Spleen (tissue), 11 donors: ENCODE measurements at regions not wholly inside any gene's neighbourhood (a gene's known extent, or its start where the extent isn't known, plus 50 kb on each side); places are given as distances from the start of the nearest gene placed in this dataset.

Experiments
- DNase-seq: peaks from one replicate; pipeline ENCODE4 v3.0.0-alpha.2; 2020
- H3K27ac ChIP-seq, 8 donors: fragments of 200-600 bp; sonication (generic) in 7 of 8; 1 replicate in 4 of 8; 2 replicates in 4 of 8; pipeline versions ENCODE4 v1.5.0 to v1.8.0; 2016 to 2021; ENCODE audit warnings: inconsistent platforms in 4 of 8, mild to moderate bottlenecking in 4 of 8, moderate library complexity in 1 of 8
- H3K27me3 ChIP-seq, 7 donors: fragments of 200-600 bp; sonication (generic) in 6 of 7; replicated peaks in 1 of 7; 1 replicate in 4 of 7; 2 replicates in 3 of 7; pipeline versions ENCODE4 v1.5.0 to v1.8.0; 2016 to 2021; ENCODE audit warnings: inconsistent platforms in 3 of 7, mild to moderate bottlenecking in 1 of 7
- H3K36me3 ChIP-seq, 6 donors: fragments of 200-600 bp; sonication (generic) in 5 of 6; 1 replicate in 4 of 6; 2 replicates in 2 of 6; pipeline versions ENCODE4 v1.5.0 to v1.8.0; 2016 to 2021; ENCODE audit warnings: inconsistent platforms in 2 of 6
- H3K4me1 ChIP-seq, 6 donors: fragments of 200-600 bp; sonication (generic) in 5 of 6; 1 replicate in 3 of 6; 2 replicates in 3 of 6; pipeline versions ENCODE4 v1.5.0 to v1.8.0; 2016 to 2021; ENCODE audit warnings: inconsistent platforms in 3 of 6
- H3K4me3 ChIP-seq, 8 donors: fragments of 200-600 bp; sonication (generic) in 7 of 8; 1 replicate in 4 of 8; 2 replicates in 4 of 8; pipeline versions ENCODE4 v1.5.0 to v1.8.0; 2016 to 2021; ENCODE audit warnings: inconsistent platforms in 4 of 8, mild to moderate bottlenecking in 4 of 8, moderate library complexity in 2 of 8
- H3K9me3 ChIP-seq, 8 donors: fragments of 200-600 bp; sonication (generic) in 7 of 8; 1 replicate in 4 of 8; 2 replicates in 4 of 8; pipeline versions ENCODE4 v1.5.0 to v1.8.0; 2016 to 2021; ENCODE audit warnings: inconsistent platforms in 4 of 8
- CTCF ChIP-seq, 11 experiments: fragments of 200-600 bp in 7 of 11; fragments of 450-650 bp in 4 of 11; sonication (generic) in 4 of 11; IDR thresholded peaks in 8 of 11; conservative IDR thresholded peaks in 3 of 11; 1 replicate in 7 of 11; 2 replicates in 4 of 11; pipeline versions ENCODE4 v1.4.0 to v1.8.0; 2016 to 2021; ENCODE audit warnings: antibody characterized with exemption in 11 of 11, inconsistent platforms in 4 of 11, mild to moderate bottlenecking in 1 of 11
- POLR2A ChIP-seq, 3 donors: fragments of 450-650 bp; IDR thresholded peaks; one replicate each; pipeline ENCODE4 v1.5.1; 2017; ENCODE audit warnings: antibody characterized with exemption in 3 of 3, mild to moderate bottlenecking in 1 of 3
- POLR2AphosphoS5 ChIP-seq, 3 donors: sonication (generic); formaldehyde crosslinking; IDR thresholded peaks; one replicate each; pipeline ENCODE4 v1.5.1; 2017; ENCODE audit warnings: antibody characterized with exemption in 3 of 3
- WGBS, 5 donors: extraction: QIAGEN DNeasy Blood & Tissue Kit in 3 of 5; methylation state at CpG; one replicate each; pipeline versions ENCODE4 v1.1.5 to v1.1.7; 2013 to 2018; 5-methylcytosine and 5-hydroxymethylcytosine counted together
- intact Hi-C: fragments of 100-400 bp; cut with DNase I; formaldehyde crosslinking; loops from one replicate; pipeline ENCODE4 v1.15.0; 2023; ENCODE audit warnings: low total_unique reads
- donor health status: healthy with polysubstance abuse.
- donor health status: DM: no; HTN: no; CAD: no; lungs with moderate emphysema.
- donor health status: DM: no; HTN: no; CAD: no.
- donor health status: Bipolar disorder and iron deficiency.
- donor health status: healthy.
- donor health status: DM: no; HTN: no; CAD: no.
- donor health status: DM: yes; HTN: yes; CAD: no.

- TF ChIP-seq CTCF (IDR thresholded peaks at IDR 0.05 in 8 of 11, conservative IDR thresholded peaks at IDR 0.05 in 3 of 11): no peak
- TF ChIP-seq POLR2A (IDR thresholded peaks at IDR 0.05): no peak
- no peak for TF ChIP-seq POLR2AphosphoS5 (IDR thresholded peaks at IDR 0.05)
- DNase-seq: no peak
- WGBS, 5 donors: 95 to 98% (median 96%) methylated on average over 4 of the region's 4 CpGs
- Histone ChIP-seq H3K27me3 (no peaks in the 10 kb centered on the region), H3K36me3 (no peaks in the 10 kb centered on the region), H3K9me3 (no peaks in the 10 kb centered on the region), H3K4me1 (no peaks in the 10 kb centered on the region), H3K27ac (no peak overlapping the region), H3K4me3 (no peak overlapping the region)
- intact Hi-C loops: no loop called here
Observed at GRCh38 chr6:40961831-40962230, 77.2 kb downstream of the UNC5CL start.

GRCh38 chr6:40960742-40961430 is 78.1 kb downstream of the UNC5CL start:
- TF ChIP-seq POLR2AphosphoS5 (IDR thresholded peaks at IDR 0.05) (no peak), CTCF (IDR thresholded peaks at IDR 0.05 in 8 of 11, conservative IDR thresholded peaks at IDR 0.05 in 3 of 11) (no peak), POLR2A (IDR thresholded peaks at IDR 0.05) (no peak)
- no peaks in the 10 kb centered on the region for H3K4me1 ChIP-seq
- no peak overlapping the region for H3K4me3 ChIP-seq
- H3K27ac ChIP-seq: no peak overlapping the region
- intact Hi-C loops: no loop called here
- no peaks in the 10 kb centered on the region for H3K27me3 ChIP-seq
- no peaks in the 10 kb centered on the region for H3K36me3 ChIP-seq
- H3K9me3 ChIP-seq: no peaks in the 10 kb centered on the region
- 83 to 89% (median 85%) methylated on average over 9 to 14 of the region's 14 CpGs for WGBS, 5 donors
- DNase-seq: no peak

GRCh38 chr6:40959781-40960327 is 79.2 kb downstream of the UNC5CL start:
- WGBS, 5 donors: 92 to 96% (median 95%) methylated on average over 2 of the region's 2 CpGs
- intact Hi-C loops: no loop called here
- Histone ChIP-seq H3K27ac (no peak overlapping the region), H3K36me3 (no peaks in the 10 kb centered on the region), H3K4me1 (no peaks in the 10 kb centered on the region), H3K4me3 (no peak overlapping the region), H3K27me3 (no peaks in the 10 kb centered on the region), H3K9me3 (no peaks in the 10 kb centered on the region)
- DNase-seq: no peak
- TF ChIP-seq POLR2AphosphoS5 (IDR thresholded peaks at IDR 0.05): no peak
- TF ChIP-seq POLR2A (IDR thresholded peaks at IDR 0.05): no peak
- no peak for TF ChIP-seq CTCF (IDR thresholded peaks at IDR 0.05 in 8 of 11, conservative IDR thresholded peaks at IDR 0.05 in 3 of 11)

- Histone ChIP-seq H3K4me3 (no peak overlapping the region), H3K27ac (no peak overlapping the region), H3K4me1 (no peaks in the 10 kb centered on the region), H3K9me3 (no peaks in the 10 kb centered on the region), H3K36me3 (no peaks in the 10 kb centered on the region), H3K27me3 (no peaks in the 10 kb centered on the region)
- intact Hi-C loops: no loop called here
- DNase-seq: no peak
- 73 to 87% (median 78%) methylated on average over 1 of the region's 1 CpG for WGBS, 5 donors
- TF ChIP-seq POLR2AphosphoS5 (IDR thresholded peaks at IDR 0.05) (no peak), POLR2A (IDR thresholded peaks at IDR 0.05) (no peak), CTCF (IDR thresholded peaks at IDR 0.05 in 8 of 11, conservative IDR thresholded peaks at IDR 0.05 in 3 of 11) (no peak)
Observed at GRCh38 chr6:40958738-40959137, 80.3 kb downstream of the UNC5CL start.
